Lung (tissue), 11 donors: ENCODE measurements at regions not wholly inside any gene's neighbourhood (a gene's known extent, or its start where the extent isn't known, plus 50 kb on each side); places are given as distances from the start of the nearest gene placed in this dataset.

Source experiments
- ATAC-seq: fragments of 200-7000 bp; cut with Tn5 transposase; one replicate; pipeline ENCODE4 v1.9.1; 2020; ENCODE audit warnings: moderate number of reproducible peaks; ENCODE audit not compliant: insufficient read depth, low FRiP score
- DNase-seq, 3 donors: peaks; one replicate each; pipeline ENCODE4 v3.0.0-alpha.2; 2013 to 2017
- H3K27ac ChIP-seq, 2 donors: one replicate each; pipeline ENCODE4 v1.5.1; 2013; ENCODE audit warnings: mild to moderate bottlenecking in 2 of 2, moderate library complexity in 2 of 2, control low read depth in 1 of 2, inconsistent platforms in 1 of 2, low read depth in 1 of 2, low read length in 1 of 2
- H3K27me3 ChIP-seq, 3 donors: one replicate each; pipeline ENCODE4 v1.5.1; 2013; ENCODE audit warnings: low read length in 2 of 3; ENCODE audit not compliant: control insufficient read depth in 3 of 3, insufficient read depth in 3 of 3
- H3K36me3 ChIP-seq, 4 donors: one replicate each; pipeline ENCODE4 v1.5.1; 2013; ENCODE audit warnings: low read length in 4 of 4, mild to moderate bottlenecking in 1 of 4, moderate library complexity in 1 of 4; ENCODE audit not compliant: control insufficient read depth in 4 of 4, insufficient read depth in 4 of 4
- H3K4me1 ChIP-seq, 5 donors: one replicate each; pipeline ENCODE4 v1.5.1; 2013; ENCODE audit warnings: low read length in 5 of 5, mild to moderate bottlenecking in 2 of 5, moderate library complexity in 1 of 5; ENCODE audit not compliant: control insufficient read depth in 5 of 5, insufficient read depth in 5 of 5
- H3K4me3 ChIP-seq: one replicate; pipeline ENCODE4 v1.5.1; 2013; ENCODE audit warnings: mild to moderate bottlenecking, control low read depth, moderate library complexity
- H3K9ac ChIP-seq, 2 donors: one replicate each; pipeline ENCODE4 v1.5.1; 2013; ENCODE audit warnings: low read length in 2 of 2, control low read depth in 1 of 2; ENCODE audit not compliant: insufficient read depth in 1 of 2
- H3K9me3 ChIP-seq, 4 donors: one replicate each; pipeline ENCODE4 v1.5.1; 2013; ENCODE audit warnings: low read length in 3 of 4, mild to moderate bottlenecking in 1 of 4, moderate library complexity in 1 of 4; ENCODE audit not compliant: control insufficient read depth in 4 of 4, insufficient read depth in 3 of 4
- CTCF ChIP-seq: IDR thresholded peaks from 2 replicates; pipeline ENCODE4 v1.5.1; 2012; ENCODE audit warnings: mild to moderate bottlenecking; ENCODE audit errors: control extremely low read depth, extremely low read depth
- WGBS, 2 donors: extraction: QIAGEN DNeasy Blood & Tissue Kit; methylation state at CpG; one replicate each; pipeline ENCODE4 v1.1.7; 2013; 5-methylcytosine and 5-hydroxymethylcytosine counted together
- donor health status: control.
- donor health status: control.
- donor health status: Bipolar disorder and iron deficiency.
- donor health status: healthy.
- donor health status: DM: yes; HTN: yes; CAD: no.

DNA sequence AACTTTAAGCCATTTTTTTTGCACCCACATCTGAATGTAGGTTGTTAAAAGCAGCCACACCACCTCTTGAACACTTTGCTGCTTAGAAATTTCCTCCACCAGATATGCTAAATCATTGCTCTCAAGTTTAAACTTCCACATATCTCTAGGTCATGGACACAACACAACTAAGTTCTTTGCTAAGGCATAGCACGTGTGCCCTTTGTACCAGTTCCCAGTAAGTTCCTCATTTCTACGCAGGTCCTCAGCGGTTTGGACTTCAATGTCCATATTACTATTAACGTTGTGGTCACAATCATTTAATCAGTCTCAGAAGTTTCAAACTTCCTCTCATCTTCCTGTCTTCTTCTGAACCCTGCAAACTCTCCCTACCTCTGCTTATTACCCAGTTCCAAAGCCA lies 661.6 kb upstream of the PKN2 start:
- Histone ChIP-seq H3K9ac (no peak overlapping the region), H3K27ac (no peak overlapping the region), H3K36me3 (no peaks in the 10 kb centered on the region), H3K27me3 (no peaks in the 10 kb centered on the region), H3K9me3 (peaks cover 0 to 4% (median 0%) of the 10 kb centered on the region in 4 donors), H3K4me3 (no peak overlapping the region), H3K4me1 (no peaks in the 10 kb centered on the region)
- TF ChIP-seq CTCF = no peak
- WGBS, 2 donors = 29 to 62% methylated on average over 4 of the region's 4 CpGs
- ATAC-seq (no peak), DNase-seq (no peak)

- ATAC-seq (no peak), DNase-seq (peak in 2 of 3 donors; percentile 16 to 36)
- Histone ChIP-seq H3K27me3 (no peaks in the 10 kb centered on the region), H3K36me3 (no peaks in the 10 kb centered on the region), H3K27ac (no peak overlapping the region), H3K9me3 (no peaks in the 10 kb centered on the region), H3K4me3 (no peak overlapping the region), H3K4me1 (no peaks in the 10 kb centered on the region), H3K9ac (no peak overlapping the region)
- 82 to 93% methylated on average over 2 of the region's 2 CpGs for WGBS, 2 donors
- no peak for TF ChIP-seq CTCF
Observed at GRCh38 chr1:88029142-88029541, 654.9 kb upstream of the PKN2 start.

- Histone ChIP-seq H3K27ac (no peak overlapping the region), H3K36me3 (no peaks in the 10 kb centered on the region), H3K27me3 (no peaks in the 10 kb centered on the region), H3K4me3 (no peak overlapping the region), H3K9me3 (no peaks in the 10 kb centered on the region), H3K4me1 (no peaks in the 10 kb centered on the region), H3K9ac (no peak overlapping the region)
- TF ChIP-seq CTCF = no peak
- DNase-seq (no peak), ATAC-seq (no peak)
Observed at GRCh38 chr1:88029899-88030298, 654.2 kb upstream of the PKN2 start.

DNA sequence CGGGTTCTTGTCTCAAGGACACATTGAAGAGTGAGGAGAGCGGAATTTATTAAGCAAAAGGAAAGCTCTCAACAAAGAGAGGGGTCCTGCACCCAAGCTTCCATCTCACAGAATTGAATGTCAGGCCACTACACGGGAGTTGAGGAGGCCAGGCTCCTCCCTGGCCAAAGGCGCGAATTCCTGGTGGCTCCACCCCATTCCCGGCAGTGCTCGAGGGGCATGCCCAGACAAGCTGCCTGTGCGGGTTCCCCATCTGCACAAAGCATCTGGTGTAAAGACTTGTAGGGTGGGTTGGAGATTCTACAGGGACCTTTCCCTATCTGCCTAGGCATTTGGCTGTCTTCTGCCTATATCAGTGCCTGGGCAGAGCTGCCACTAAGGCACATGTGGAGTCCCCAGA lies 648.5 kb upstream of the PKN2 start:
- H3K9ac ChIP-seq = no peak overlapping the region
- H3K27me3 ChIP-seq = no peaks in the 10 kb centered on the region
- H3K36me3 ChIP-seq = no peaks in the 10 kb centered on the region
- H3K4me3 ChIP-seq = no peak overlapping the region
- H3K27ac ChIP-seq = no peak overlapping the region
- WGBS, 2 donors = 93 to 96% methylated on average over 8 of the region's 8 CpGs
- TF ChIP-seq CTCF = no peak
- H3K4me1 ChIP-seq = no peaks in the 10 kb centered on the region
- H3K9me3 ChIP-seq = peaks cover 0 to 6% (median 1%) of the 10 kb centered on the region in 4 donors
- DNase-seq = no peak
- ATAC-seq = no peak
